ENCODE measurements at regions not wholly inside any gene's neighbourhood (a gene's known extent, or its start where the extent isn't known, plus 50 kb on each side); places are given as distances from the start of the nearest gene placed in this dataset.

DNA sequence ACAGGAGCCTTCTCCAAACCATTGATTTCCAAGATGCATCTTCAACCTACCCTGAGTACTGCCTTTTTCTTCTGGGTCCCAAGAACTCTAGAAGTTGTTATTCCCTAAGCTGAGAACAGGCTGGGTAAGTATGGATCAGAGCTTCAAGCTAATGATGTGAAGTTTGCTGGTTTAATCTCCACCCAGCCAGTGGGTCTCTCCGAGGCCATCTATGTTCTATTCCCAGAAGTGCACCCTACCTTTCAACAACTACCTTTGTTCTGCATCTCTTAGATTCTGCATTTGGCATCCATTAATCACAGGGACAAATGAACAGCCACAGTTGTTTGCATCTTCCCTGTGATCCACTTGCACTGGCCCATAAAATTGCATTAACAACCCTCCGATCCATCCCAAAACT, 246.2 kb downstream of the HIVEP2 start:
- TF ChIP-seq, protein P1, sequence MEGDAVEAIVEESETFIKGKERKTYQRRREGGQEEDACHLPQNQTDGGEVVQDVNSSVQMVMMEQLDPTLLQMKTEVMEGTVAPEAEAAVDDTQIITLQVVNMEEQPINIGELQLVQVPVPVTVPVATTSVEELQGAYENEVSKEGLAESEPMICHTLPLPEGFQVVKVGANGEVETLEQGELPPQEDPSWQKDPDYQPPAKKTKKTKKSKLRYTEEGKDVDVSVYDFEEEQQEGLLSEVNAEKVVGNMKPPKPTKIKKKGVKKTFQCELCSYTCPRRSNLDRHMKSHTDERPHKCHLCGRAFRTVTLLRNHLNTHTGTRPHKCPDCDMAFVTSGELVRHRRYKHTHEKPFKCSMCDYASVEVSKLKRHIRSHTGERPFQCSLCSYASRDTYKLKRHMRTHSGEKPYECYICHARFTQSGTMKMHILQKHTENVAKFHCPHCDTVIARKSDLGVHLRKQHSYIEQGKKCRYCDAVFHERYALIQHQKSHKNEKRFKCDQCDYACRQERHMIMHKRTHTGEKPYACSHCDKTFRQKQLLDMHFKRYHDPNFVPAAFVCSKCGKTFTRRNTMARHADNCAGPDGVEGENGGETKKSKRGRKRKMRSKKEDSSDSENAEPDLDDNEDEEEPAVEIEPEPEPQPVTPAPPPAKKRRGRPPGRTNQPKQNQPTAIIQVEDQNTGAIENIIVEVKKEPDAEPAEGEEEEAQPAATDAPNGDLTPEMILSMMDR (IDR thresholded peaks at IDR 0.05) = no peak
- no peak for TF ChIP-seq POLR2A (IDR thresholded peaks at IDR 0.05)

Measured in esophagus squamous epithelium (tissue), 4 donors.